T-helper 1 cell (primary cell): ENCODE measurements at regions not wholly inside any gene's neighbourhood (a gene's known extent, or its start where the extent isn't known, plus 50 kb on each side); places are given as distances from the start of the nearest gene placed in this dataset.
A peak's percentile ranks its signal among the peaks of the same experiment; 100 is the strongest.
"Not testable (repeated sequence)": the region's sequence is repeated elsewhere in the genome, so short reads cannot be mapped to it uniquely, and the experiment has no call there.

Source experiments
- DNase-seq, 5 donors: peaks; one replicate each; pipeline ENCODE4 v3.0.0-alpha.2; 2012 to 2020

- DNase-seq: no peak
Measured at GRCh38 chr1:43108080-43108479, 64.0 kb downstream of the EBNA1BP2 start.

GRCh38 chr1:43107664-43108063 lies 64.4 kb downstream of the EBNA1BP2 start:
- no peak for DNase-seq

DNA sequence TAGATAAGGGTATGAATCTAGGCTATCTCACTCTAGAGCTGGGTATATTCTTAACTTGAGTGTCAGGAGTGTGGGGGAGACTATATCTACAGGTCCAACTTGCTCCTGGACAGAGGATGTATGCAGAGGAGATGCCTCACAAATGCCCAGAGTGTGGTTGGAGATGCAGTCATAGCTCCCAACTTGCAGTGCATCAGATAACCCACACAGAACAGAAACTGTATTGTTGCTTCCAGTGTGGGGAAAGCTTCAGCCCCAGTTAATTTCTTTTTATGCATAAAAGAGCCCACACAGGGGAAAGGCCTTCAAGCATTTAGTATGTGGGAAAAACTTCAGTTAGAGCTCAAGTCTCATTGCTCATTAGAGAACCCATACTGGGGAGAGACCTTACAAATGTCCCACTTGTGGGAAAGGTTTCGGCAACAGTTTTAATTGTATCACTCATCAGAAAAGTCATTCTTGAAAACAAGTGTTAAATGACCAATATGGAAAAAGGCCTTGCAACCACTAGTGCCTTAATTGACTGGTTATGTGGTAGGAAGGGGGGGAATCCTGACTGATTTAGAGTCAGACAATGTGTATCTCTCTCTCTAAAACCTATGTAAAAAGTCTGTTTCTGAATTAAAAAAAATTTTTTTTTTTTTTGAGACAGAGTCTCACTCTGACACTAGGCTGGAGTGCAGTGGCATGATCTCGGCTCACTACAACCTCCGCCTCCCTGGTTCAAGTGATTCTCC lies 67.9 kb downstream of the EBNA1BP2 start:
- DNase-seq: no peak

- DNase-seq: no peak
Measured at GRCh38 chr1:43101061-43101460, 71.0 kb downstream of the EBNA1BP2 start.

DNA sequence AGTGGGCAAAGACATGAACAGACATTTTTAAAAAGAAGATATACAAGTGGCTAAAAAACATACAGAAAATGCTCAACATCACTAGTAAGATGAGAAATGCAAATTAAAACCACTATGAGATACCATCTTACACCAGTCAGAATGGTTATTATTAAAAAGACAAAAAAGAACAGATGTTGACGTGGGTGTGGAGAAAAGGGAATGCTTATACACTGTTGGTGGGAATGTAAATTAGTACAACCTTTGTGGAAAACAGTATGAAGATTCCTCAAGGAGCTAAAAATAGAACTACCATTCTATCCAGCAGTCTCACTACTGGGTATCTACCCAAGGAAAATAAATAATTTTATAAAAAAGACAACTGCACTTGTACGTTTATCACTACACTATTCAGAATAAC lies 73.9 kb downstream of the EBNA1BP2 start:
- DNase-seq: no peak

- not testable (repeated sequence) for DNase-seq
Measured at GRCh38 chr1:43096528-43096927, 75.6 kb downstream of the EBNA1BP2 start.

DNA sequence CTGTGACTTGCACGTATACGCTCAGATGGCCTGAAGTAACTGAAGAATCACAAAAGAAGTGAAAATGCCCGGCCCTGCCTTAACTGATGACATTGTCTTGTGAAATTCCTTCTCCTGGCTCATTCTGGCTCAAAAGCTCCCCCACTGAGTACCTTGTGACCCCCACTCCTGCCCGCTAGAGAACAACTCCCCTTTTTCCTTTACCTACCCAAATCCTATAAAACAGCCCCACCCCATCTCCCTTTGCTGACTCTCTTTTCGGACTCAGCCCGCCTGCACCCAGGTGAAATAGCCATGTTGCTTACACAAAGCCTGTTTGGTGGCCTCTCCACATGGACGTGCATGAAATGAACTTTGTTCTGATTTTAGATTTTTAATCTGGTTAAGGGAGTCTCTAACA lies 81.3 kb downstream of the EBNA1BP2 start:
- not testable (repeated sequence) for DNase-seq

DNA sequence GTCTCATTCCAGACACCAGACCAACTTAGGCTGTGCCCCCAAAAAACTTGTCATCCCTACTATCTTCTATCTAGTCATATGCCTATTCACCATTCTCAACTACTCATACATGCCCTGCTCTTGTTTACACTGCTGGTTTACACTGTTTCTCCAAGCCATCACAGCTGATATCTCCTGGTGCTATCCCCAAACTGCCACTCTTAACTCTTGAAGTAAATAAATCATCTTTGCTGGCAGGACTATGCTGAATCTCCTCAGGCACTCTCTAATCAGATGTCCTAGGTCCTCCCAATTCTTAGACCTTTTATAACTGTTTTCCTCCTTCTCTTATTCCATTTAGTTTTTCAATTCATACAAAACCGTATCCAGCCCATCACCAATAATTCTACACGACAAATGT lies 81.9 kb downstream of the EBNA1BP2 start:
- DNase-seq: not testable (repeated sequence)

DNA sequence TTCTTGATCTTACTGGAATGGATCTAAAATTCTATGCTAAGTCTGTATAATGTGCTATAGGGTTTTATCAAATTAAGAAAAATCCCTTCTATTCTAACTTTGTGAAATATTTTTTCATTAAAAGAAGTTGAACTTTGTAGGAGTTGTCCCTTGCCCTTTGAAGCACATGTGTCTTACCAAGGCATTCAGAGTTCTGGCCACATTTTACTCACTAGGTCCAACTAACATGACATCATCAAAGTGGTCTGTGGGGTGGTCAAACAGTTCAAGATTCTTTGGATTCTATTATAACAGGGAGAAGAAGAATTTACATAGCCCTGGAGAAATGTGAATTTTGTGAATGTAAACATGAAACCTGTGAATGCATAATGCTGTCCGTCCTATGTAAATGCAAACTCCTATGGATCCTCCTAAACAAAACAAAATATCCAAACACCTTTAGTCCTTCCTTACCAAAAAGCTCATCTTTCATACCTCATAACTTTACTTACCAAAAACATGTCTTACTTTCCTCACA lies 88.7 kb downstream of the EBNA1BP2 start:
- no peak for DNase-seq

DNA sequence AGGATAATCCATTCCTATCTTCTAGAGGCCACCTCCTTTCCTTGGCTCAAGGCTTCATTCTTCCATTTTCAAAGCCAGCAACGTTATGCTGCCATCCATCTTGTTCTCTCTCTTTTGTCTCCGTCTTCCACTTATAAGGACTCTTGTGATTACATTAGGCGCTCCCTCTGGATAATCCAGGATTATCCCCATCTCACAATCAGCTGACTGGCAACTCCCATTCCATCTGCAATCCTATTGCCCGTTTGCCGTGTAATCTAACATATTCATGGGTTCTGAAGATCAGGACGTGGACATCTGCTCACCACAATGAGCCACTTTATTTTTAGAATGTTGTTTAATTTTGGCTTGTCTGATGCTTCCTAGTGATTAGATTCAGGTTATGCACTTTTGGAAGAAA lies 89.3 kb downstream of the EBNA1BP2 start:
- DNase-seq: no peak

DNA sequence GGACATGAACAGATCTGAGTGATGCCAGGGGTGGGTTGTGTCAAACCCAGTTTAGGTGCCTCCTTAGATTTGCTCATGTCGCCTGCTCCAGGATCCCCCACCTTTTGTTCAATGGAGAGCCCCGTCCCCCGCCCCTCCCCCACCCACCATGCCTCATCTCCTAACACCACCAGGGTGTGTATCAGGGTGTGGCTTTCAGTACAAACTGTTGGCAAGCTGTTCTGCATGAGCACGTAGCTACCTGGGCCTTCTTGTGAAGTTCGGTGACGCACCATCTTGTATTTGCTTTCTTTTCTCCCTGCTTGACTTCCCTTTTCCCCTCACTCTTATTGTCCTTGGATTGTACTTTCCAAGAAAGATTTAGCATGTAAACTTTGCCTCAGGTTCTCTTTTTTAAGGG lies 94.8 kb downstream of the EBNA1BP2 start:
- no peak for DNase-seq

- DNase-seq: no peak
Measured at GRCh38 chr1:43074709-43075108, 97.4 kb downstream of the EBNA1BP2 start.

DNA sequence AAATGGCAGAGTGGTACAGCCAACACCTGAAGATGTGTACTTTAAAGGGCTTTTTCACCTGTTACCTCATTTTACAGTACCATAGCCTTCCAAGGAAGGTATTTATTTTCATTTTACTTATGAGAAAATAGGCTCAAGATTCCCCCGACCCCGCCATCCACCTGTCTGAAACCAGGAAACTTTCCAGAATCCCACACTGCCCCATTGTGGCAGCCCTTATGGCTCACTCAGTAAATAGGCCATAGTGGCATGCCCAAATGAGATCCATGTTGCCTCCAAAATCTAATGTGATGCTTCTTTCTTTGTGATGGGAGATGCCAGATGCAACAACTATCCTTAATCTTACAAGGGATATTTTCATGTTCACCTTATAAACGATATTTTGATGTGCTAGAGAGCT lies 97.8 kb downstream of the EBNA1BP2 start:
- no peak for DNase-seq

DNA sequence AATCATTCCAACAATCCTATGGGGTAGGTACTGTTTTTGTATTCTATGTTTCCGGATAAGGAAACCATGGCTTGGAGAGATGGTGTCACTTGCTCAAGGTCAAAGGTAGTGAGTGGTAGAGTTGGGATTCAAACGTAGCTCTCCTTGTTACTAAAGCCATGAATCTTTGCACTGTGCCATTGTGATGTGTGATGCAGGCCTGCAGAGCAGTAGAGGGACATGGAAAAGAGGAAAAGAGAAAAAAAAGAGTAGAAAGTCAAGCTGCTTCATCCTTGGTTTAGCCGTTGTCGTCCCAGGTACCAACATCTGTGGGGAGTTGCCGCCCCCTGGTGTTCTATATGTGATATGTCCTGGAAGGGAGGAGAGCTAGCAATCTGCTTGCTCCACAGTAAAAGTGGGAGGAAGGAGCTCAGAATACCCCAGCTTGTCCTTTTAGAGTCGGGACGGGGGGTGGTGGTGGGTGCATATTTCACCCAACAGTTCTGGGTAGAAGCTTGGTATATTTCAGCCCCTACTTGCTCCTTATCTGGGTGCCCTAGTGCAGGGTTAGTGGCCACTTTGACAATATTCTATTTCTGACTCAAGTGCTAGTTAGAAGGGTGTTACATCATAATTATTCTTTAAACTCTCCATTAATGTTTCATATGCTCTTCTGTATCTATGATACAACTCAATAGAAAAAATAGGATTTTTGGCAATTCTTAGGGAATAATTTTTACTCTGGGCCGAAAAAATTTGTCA lies 98.4 kb downstream of the EBNA1BP2 start:
- DNase-seq: peak; percentile 40 to 71 (median 57)

DNA sequence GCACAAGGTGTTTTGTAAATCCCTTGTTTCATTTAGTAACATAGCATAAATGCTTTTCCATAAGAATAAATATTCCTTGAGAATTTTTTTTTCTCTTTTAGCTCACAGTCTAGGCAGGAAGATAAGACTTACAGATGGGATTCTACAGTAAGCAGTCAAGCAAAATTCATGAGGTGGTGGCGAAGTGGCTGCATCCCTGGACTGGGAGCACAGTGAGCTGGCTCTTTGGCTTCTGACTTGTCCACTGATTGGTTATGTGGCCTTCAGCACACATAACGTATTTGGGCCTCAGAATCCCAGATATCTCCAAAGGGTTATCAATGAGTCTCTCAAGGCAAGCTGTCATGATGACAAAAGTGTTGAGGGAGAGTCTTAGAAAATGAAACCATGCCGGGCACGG lies 99.8 kb downstream of the EBNA1BP2 start:
- no peak for DNase-seq

- DNase-seq: no peak
Measured at GRCh38 chr1:43071241-43071640, 100.8 kb downstream of the EBNA1BP2 start.

GRCh38 chr1:43069461-43070050 lies 102.5 kb downstream of the EBNA1BP2 start:
- no peak for DNase-seq

DNA sequence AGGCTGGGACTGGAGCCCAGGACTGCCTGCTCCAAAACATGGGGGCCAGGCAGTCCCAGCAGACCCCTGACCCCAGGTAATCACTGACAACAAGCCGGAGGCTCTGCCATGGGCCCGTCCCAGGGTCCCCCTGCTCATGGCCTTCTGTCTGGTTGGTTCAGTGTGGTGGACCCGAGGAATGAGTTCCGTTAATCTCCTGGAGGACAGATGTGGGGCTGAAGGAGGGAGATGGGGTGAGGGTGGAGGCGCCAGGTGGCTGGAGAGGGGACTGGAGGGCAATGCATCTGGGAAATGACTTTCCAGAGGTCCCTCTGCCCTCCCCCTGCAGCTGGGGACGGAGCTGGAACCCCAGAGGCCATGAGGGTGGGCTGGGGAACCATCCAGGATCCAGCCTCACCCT lies 103.2 kb downstream of the EBNA1BP2 start:
- no peak for DNase-seq

DNA sequence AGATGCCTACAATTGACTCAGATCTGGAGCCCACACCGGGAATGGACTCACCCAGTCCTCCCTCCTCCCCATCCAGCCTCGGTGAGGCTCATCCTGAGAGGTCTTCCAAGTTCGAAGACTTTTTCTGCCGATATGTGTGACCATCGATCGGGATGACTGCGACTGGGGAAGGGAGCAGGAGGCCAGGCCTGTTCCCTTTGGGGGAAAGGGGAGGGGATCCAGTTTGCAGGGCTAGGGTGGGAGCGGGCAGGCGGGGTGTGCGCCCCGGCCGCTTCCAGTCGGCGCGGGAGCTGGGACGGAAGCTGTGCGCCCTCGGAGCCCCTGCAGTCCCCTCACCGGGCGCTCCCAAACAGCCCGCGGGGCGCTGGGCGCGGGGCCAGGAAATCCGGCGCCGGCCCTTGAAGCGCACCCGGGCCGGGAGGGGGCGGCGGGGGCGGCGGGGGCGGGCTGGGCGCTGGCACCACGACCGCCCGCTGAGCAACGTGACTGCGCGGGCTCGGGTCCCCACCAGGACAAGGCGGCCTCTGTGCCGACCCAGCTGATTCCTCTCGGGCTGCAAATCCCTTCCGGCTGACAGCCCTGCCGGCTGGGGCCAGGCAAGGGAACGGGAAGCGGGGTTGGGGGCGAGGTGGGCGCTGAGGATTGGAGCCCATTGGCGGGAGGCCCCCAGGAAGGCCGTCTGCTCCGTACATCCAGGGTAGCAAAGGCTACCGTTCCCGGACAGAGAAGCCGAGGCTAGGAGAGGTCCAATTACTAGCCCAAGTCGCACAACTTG lies 103.9 kb downstream of the EBNA1BP2 start:
- peak in 2 of 5 donors; percentile 14 to 19 for DNase-seq

DNA sequence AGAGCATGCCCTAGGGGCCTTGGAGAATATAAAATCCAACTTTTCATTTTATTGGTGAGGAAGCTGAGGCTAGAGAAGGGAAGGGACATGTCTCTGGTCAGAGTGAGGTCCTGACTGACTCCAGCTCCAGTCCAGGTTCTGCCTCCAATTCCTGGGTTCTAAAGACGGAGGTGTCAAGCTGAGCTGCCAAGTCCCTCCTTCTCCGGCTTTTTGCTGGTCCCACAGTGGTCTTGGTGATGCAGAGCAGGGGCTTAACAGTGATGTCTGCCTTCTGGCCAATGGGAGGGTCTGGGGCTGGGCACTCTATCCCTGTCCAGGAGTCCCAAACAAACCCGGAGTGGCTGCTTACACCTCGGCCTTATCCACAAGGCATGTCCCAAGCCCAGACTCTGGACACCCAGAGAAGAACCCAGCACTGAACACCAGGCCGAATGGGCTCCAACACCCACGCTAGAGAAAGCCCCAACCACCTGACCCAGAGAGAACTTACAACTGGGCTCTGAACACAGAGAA lies 104.8 kb downstream of the EBNA1BP2 start:
- DNase-seq: no peak

DNA sequence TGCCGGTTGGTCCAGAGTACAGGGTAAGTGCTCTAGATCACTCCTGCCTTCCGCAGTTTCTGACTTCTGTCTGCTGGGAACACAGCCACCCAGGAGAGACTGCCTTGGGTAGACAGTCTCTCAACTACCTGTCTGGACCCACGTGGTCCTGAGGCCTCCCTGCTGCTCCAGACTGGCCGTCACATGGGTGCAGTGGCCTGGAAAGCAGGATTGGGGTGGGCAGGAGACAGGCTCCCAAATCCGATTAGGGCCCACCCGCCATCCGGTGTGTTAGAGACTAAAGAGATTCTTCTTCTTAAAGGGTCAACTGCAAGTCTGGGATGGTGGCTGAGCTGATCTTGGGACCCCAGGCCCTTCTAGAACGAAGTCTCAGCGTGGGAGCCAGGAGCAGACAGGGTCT lies 105.5 kb downstream of the EBNA1BP2 start:
- DNase-seq: no peak

DNA sequence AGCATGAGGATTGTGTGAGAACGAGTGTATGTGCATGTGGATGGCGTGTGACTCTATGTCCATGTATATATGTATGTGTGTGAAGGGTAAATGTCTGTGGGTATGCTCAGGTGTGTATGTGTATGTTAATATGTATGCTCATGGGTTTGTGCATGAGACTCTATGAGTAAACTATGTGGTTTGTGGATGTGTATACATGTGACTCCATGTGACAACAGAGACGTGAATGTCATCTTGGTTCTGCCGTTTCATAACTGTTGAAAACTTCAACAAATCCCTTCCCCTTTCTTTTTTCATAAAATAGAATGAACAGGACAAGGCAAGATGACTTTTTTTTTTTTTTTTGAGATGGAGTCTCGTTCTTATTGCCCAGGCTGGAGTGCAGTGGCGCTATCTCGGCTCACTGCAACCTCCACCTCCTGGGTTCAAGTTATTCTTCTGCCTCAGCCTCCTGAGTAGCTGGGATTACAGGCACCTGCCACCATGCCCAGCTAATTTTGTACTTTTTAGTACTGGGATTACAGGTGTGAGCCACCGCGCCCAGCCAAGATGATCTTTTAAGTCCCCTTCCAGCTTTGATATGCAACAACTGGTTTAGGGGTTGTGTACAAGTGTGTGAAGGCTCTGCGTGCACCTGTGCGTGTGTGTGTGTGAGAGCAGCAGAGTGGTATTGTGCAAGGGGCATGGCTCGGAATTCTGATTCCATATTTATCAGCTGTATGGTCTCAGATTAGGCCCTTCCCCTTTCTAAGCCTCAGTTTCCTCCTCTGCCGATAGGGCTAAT lies 106.3 kb downstream of the EBNA1BP2 start:
- no peak for DNase-seq
